VCaP (cell line): ENCODE measurements at regions not wholly inside any gene's neighbourhood (a gene's known extent, or its start where the extent isn't known, plus 50 kb on each side); places are given as distances from the start of the nearest gene placed in this dataset.

Source experiments
- H3K27ac ChIP-seq: fragments of 450-650 bp; 2 replicates; pipeline ENCODE4 v1.5.1; 2017
- CTCF ChIP-seq: fragments of 450-650 bp; conservative IDR thresholded peaks from 2 replicates; pipeline ENCODE4 v1.5.1; 2017; ENCODE audit warnings: mild to moderate bottlenecking, moderate library complexity

DNA sequence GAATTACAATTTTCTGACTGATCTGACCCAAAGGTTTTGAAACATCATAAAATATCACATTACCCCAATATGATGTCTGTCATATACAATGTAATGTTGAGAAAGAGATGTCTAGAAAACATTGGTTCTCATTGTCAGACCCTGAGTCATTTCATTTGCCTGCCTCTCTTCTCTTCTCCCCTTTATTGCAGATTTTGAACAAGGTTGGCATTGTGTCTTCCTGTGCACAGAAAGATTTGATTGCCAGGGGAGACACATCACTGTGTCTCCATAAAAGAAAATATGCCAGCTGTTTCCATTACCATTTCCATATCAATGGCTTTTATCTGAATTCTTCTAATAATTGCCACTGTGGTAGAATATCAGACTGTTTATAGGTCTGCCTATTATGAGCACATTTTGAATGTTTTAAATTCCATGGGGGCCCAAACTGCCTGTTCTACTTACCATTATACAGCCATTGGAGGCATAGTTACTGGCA lies 65.6 kb downstream of the IFI44 start:
- H3K27ac ChIP-seq = no peak overlapping the region
- no peak for TF ChIP-seq CTCF

DNA sequence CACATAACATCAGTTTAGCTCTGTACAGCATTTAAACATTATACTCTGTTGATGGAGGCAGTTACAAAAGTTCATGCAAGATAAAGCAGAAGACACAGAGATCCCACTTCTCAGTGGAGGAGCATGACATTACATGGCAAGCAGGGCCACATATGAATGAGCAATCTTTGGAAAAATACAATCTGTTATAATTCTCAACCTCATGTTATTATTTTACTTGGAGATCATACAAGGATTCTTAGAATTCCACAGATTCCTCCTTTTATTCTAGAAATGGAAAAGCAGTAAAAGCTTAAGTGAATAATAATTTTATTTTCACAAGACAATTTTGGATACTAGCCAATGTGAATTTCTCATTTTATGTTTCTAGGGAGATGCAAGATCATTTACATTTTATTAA lies 66.6 kb downstream of the IFI44 start:
- no peak overlapping the region for H3K27ac ChIP-seq
- TF ChIP-seq CTCF = no peak

DNA sequence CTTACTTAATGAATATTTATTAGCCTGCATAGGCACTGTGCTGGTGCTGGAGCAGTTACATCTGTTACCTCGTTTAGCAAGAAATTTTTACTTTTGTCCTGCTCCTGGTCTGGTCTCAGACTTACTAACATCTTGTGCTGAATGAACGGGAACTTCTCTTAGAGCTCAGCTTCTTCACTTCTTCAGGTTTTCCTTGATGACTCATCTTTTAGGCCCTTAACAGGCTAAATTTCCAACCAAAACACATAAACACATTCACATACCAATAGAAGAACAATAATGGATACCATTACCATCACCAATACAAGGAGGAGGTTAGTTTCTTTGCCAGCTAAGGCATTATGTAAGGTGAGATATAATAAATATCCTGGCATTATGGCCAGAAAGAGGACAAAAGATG lies 68.9 kb downstream of the IFI44 start:
- no peak for TF ChIP-seq CTCF
- H3K27ac ChIP-seq = no peak overlapping the region

DNA sequence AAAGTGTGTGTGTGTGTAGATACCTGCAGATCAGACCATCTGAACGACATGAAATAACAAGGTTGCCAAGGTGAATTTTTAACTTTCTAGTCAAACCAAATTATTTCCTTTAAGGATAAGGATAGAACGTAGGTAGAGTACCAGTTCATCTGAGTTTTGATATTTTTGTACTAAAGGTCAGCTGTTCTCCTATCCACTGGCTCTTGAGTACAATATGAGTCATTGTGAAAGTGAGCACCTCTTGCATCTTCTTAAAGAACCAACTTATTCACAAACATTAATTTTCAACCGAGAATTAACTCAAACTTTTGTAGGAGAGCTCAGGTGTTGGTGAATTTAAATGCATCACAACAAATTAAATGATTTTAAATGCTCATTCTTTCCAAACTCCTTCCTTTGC lies 71.5 kb downstream of the IFI44 start:
- H3K27ac ChIP-seq = no peak overlapping the region
- no peak for TF ChIP-seq CTCF

DNA sequence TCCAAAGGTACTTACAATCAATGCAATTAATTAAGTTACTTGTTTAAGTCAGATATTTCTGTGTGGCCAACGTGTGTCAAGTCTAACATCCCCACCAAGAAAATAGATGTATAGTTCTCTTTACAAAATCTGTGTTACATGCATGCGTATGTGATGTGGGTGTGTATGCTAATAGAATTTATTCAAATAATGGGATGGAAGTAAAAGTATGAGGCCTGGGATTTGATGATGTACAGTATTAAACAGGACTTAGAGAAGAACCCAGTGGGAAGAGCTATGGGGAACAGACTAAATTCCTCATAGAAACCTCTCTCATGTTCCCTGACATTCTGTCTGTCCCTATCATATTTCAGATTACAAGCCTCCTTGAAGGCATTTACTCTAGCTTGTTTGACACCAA lies 72.5 kb downstream of the IFI44 start:
- no peak for TF ChIP-seq CTCF
- no peak overlapping the region for H3K27ac ChIP-seq

GRCh38 chr1:78722521-78722920 lies 72.9 kb downstream of the IFI44 start:
- no peak overlapping the region for H3K27ac ChIP-seq
- TF ChIP-seq CTCF = no peak

DNA sequence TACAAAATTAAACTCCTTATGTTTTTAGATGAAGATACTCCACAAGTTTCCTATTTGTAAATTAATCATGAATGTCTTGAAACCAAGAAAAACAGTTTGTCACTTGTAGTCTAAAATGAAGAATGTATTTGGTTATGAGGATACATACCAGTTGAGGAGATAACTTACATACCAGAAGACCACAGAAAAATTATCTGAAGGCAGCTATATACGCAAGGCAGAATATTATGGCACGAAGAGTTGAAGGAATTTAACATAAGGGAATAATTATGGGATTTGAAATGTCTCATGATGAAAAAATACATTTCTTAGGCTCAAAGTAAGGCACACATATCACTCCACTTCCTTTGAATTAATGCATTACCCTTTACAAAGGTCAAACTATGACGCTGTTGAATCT lies 73.3 kb downstream of the IFI44 start:
- H3K27ac ChIP-seq = no peak overlapping the region
- no peak for TF ChIP-seq CTCF

DNA sequence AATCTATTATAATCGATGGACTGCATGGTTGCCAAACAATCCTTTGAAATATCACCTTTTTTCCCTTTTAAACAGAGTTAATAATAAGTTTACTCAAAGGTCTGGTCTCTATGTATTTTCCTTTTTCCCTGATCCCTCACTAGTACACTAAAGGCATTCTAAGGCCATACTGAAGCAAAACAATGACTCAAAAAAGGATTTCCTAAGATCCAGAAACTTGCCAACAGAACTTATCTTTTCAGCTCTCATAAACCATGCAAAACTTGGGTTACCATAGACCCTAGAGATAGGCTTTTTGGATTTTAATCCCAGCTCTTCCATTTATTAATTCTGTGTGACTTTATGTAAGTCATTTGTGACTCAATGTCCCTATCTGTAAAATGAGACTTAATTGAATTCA lies 77.1 kb downstream of the IFI44 start:
- no peak for TF ChIP-seq CTCF
- H3K27ac ChIP-seq = no peak overlapping the region
